Spleen (tissue), 11 donors: ENCODE measurements at regions not wholly inside any gene's neighbourhood (a gene's known extent, or its start where the extent isn't known, plus 50 kb on each side); places are given as distances from the start of the nearest gene placed in this dataset.

Experiments used
- DNase-seq: peaks from one replicate; pipeline ENCODE4 v3.0.0-alpha.2; 2020
- H3K27ac ChIP-seq, 8 donors: fragments of 200-600 bp; sonication (generic) in 7 of 8; 1 replicate in 4 of 8; 2 replicates in 4 of 8; pipeline versions ENCODE4 v1.5.0 to v1.8.0; 2016 to 2021; ENCODE audit warnings: inconsistent platforms in 4 of 8, mild to moderate bottlenecking in 4 of 8, moderate library complexity in 1 of 8
- H3K27me3 ChIP-seq, 7 donors: fragments of 200-600 bp; sonication (generic) in 6 of 7; replicated peaks in 1 of 7; 1 replicate in 4 of 7; 2 replicates in 3 of 7; pipeline versions ENCODE4 v1.5.0 to v1.8.0; 2016 to 2021; ENCODE audit warnings: inconsistent platforms in 3 of 7, mild to moderate bottlenecking in 1 of 7
- H3K36me3 ChIP-seq, 6 donors: fragments of 200-600 bp; sonication (generic) in 5 of 6; 1 replicate in 4 of 6; 2 replicates in 2 of 6; pipeline versions ENCODE4 v1.5.0 to v1.8.0; 2016 to 2021; ENCODE audit warnings: inconsistent platforms in 2 of 6
- H3K4me1 ChIP-seq, 6 donors: fragments of 200-600 bp; sonication (generic) in 5 of 6; 1 replicate in 3 of 6; 2 replicates in 3 of 6; pipeline versions ENCODE4 v1.5.0 to v1.8.0; 2016 to 2021; ENCODE audit warnings: inconsistent platforms in 3 of 6
- H3K4me3 ChIP-seq, 8 donors: fragments of 200-600 bp; sonication (generic) in 7 of 8; 1 replicate in 4 of 8; 2 replicates in 4 of 8; pipeline versions ENCODE4 v1.5.0 to v1.8.0; 2016 to 2021; ENCODE audit warnings: inconsistent platforms in 4 of 8, mild to moderate bottlenecking in 4 of 8, moderate library complexity in 2 of 8
- H3K9me3 ChIP-seq, 8 donors: fragments of 200-600 bp; sonication (generic) in 7 of 8; 1 replicate in 4 of 8; 2 replicates in 4 of 8; pipeline versions ENCODE4 v1.5.0 to v1.8.0; 2016 to 2021; ENCODE audit warnings: inconsistent platforms in 4 of 8
- CTCF ChIP-seq, 11 experiments: fragments of 200-600 bp in 7 of 11; fragments of 450-650 bp in 4 of 11; sonication (generic) in 4 of 11; IDR thresholded peaks in 8 of 11; conservative IDR thresholded peaks in 3 of 11; 1 replicate in 7 of 11; 2 replicates in 4 of 11; pipeline versions ENCODE4 v1.4.0 to v1.8.0; 2016 to 2021; ENCODE audit warnings: antibody characterized with exemption in 11 of 11, inconsistent platforms in 4 of 11, mild to moderate bottlenecking in 1 of 11
- POLR2A ChIP-seq, 3 donors: fragments of 450-650 bp; IDR thresholded peaks; one replicate each; pipeline ENCODE4 v1.5.1; 2017; ENCODE audit warnings: antibody characterized with exemption in 3 of 3, mild to moderate bottlenecking in 1 of 3
- POLR2AphosphoS5 ChIP-seq, 3 donors: sonication (generic); formaldehyde crosslinking; IDR thresholded peaks; one replicate each; pipeline ENCODE4 v1.5.1; 2017; ENCODE audit warnings: antibody characterized with exemption in 3 of 3
- WGBS, 5 donors: extraction: QIAGEN DNeasy Blood & Tissue Kit in 3 of 5; methylation state at CpG; one replicate each; pipeline versions ENCODE4 v1.1.5 to v1.1.7; 2013 to 2018; 5-methylcytosine and 5-hydroxymethylcytosine counted together
- intact Hi-C: fragments of 100-400 bp; cut with DNase I; formaldehyde crosslinking; loops from one replicate; pipeline ENCODE4 v1.15.0; 2023; ENCODE audit warnings: low total_unique reads
- donor health status: healthy with polysubstance abuse.
- donor health status: DM: no; HTN: no; CAD: no; lungs with moderate emphysema.
- donor health status: DM: no; HTN: no; CAD: no.
- donor health status: Bipolar disorder and iron deficiency.
- donor health status: healthy.
- donor health status: DM: no; HTN: no; CAD: no.
- donor health status: DM: yes; HTN: yes; CAD: no.

GRCh38 chrX:120795301-120795700 is 80.4 kb downstream of the CT47B1 start:
- Histone ChIP-seq H3K27ac (no peak overlapping the region), H3K4me1 (no peaks in the 10 kb centered on the region), H3K9me3 (no peaks in the 10 kb centered on the region), H3K27me3 (no peaks in the 10 kb centered on the region), H3K36me3 (no peaks in the 10 kb centered on the region), H3K4me3 (no peak overlapping the region)
- WGBS, 5 donors, result 63 to 97% (median 71%) methylated on average over 2 of the region's 2 CpGs
- TF ChIP-seq POLR2AphosphoS5 (IDR thresholded peaks at IDR 0.05), result no peak
- TF ChIP-seq CTCF (IDR thresholded peaks at IDR 0.05 in 8 of 11, conservative IDR thresholded peaks at IDR 0.05 in 3 of 11), result no peak
- no peak for TF ChIP-seq POLR2A (IDR thresholded peaks at IDR 0.05)
- DNase-seq, result no peak
- intact Hi-C loops, result no loop called here

DNA sequence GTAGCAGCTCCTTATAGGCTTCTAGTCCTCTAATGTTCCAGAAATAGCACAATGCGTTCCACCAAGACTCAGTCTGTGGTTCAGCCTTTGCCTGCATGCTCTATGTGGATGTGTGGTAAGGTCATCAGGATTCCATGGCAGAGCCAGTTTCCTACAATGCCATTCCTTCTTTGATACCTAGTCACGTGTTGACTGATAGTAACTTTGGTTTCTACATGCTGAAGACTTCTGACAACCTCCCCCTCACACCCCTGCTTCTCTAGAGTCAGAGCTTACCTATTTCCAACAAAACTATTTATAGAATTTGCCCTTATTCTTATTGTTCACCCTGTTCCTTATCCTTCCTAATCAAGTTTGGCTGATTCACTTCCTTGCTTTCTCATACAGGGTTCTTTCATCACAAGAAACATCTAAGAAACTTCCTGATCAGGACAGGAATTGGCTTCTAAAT is 81.1 kb downstream of the CT47B1 start:
- Histone ChIP-seq H3K4me1 (no peaks in the 10 kb centered on the region), H3K27ac (no peak overlapping the region), H3K27me3 (no peaks in the 10 kb centered on the region), H3K4me3 (no peak overlapping the region), H3K36me3 (no peaks in the 10 kb centered on the region), H3K9me3 (no peaks in the 10 kb centered on the region)
- no peak for DNase-seq
- intact Hi-C loops, result no loop called here
- WGBS, 5 donors, result 37 to 62% (median 48%) methylated on average over 2 of the region's 2 CpGs
- TF ChIP-seq POLR2A (IDR thresholded peaks at IDR 0.05), result no peak
- no peak for TF ChIP-seq CTCF (IDR thresholded peaks at IDR 0.05 in 8 of 11, conservative IDR thresholded peaks at IDR 0.05 in 3 of 11)
- no peak for TF ChIP-seq POLR2AphosphoS5 (IDR thresholded peaks at IDR 0.05)

- Histone ChIP-seq H3K4me3 (no peak overlapping the region), H3K4me1 (no peaks in the 10 kb centered on the region), H3K9me3 (no peaks in the 10 kb centered on the region), H3K27ac (no peak overlapping the region), H3K36me3 (no peaks in the 10 kb centered on the region), H3K27me3 (no peaks in the 10 kb centered on the region)
- intact Hi-C loops, result no loop called here
- no peak for TF ChIP-seq POLR2A (IDR thresholded peaks at IDR 0.05)
- no peak for TF ChIP-seq CTCF (IDR thresholded peaks at IDR 0.05 in 8 of 11, conservative IDR thresholded peaks at IDR 0.05 in 3 of 11)
- no peak for TF ChIP-seq POLR2AphosphoS5 (IDR thresholded peaks at IDR 0.05)
- DNase-seq, result no peak
These were observed 82.6 kb downstream of the CT47B1 start for GRCh38 chrX:120793098-120793497.

DNA sequence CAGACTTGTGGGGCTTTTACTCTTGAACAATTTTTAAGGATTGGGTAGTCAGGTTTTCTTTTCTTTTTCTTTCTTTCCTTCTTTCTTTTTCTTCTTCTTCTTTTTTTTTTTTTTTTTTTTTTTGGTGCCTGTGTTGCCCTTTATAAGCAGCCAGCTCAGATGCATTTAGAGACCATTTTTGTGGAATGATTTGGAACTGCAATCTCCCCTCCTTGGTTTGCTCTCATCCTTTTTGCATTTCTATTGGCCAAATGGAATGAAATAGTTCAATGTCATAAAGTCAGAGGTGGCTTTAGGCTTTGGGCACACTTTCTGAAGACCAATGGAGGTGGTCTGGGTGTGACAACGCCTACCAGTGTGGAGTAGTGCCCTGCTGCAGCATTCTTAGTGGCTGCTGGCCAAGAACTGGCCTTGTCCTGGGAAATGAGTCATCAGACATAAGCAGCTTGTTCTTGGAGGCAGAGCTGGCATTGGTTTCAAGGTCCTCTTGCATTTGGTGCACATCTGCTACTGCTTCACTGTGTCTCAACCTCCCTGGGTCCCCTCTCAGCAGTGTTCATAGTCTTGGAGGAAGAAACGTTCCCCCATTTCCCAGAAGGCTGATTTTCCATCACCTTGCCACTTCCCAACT is 84.5 kb downstream of the CT47B1 start:
- DNase-seq, result no peak
- no peak for TF ChIP-seq POLR2A (IDR thresholded peaks at IDR 0.05)
- TF ChIP-seq CTCF (IDR thresholded peaks at IDR 0.05 in 8 of 11, conservative IDR thresholded peaks at IDR 0.05 in 3 of 11), result no peak
- TF ChIP-seq POLR2AphosphoS5 (IDR thresholded peaks at IDR 0.05), result no peak
- intact Hi-C loops, result no loop called here

More for the DNA sequence above, 84.5 kb downstream of the CT47B1 start:
- Histone ChIP-seq H3K4me1 (no peaks in the 10 kb centered on the region), H3K9me3 (no peaks in the 10 kb centered on the region), H3K27me3 (no peaks in the 10 kb centered on the region), H3K36me3 (no peaks in the 10 kb centered on the region), H3K4me3 (no peak overlapping the region), H3K27ac (no peak overlapping the region)
- WGBS, 5 donors, result 30 to 48% (median 39%) methylated on average over 2 of the region's 2 CpGs
